Choroid plexus epithelial cell (primary cell): ENCODE measurements at regions not wholly inside any gene's neighbourhood (a gene's known extent, or its start where the extent isn't known, plus 50 kb on each side); places are given as distances from the start of the nearest gene placed in this dataset.

ENCODE experiments used
- DNase-seq: peaks from one replicate; pipeline ENCODE4 v3.0.0-alpha.2; 2010; ENCODE audit warnings: low read depth
- H3K4me3 ChIP-seq: 2 replicates; pipeline ENCODE4 v1.5.1; 2011; ENCODE audit warnings: low read depth, mild to moderate bottlenecking, control low read depth, low read length, moderate library complexity
- CTCF ChIP-seq: conservative IDR thresholded peaks from 2 replicates; pipeline ENCODE4 v1.5.1; 2011; ENCODE audit warnings: low read depth, mild to moderate bottlenecking, control low read depth, inconsistent platforms, low read length, moderate library complexity

GRCh38 chr11:134514354-134514951 lies 102.4 kb upstream of the B3GAT1 start:
- no peak overlapping the region for H3K4me3 ChIP-seq
- DNase-seq: no peak
- TF ChIP-seq CTCF: no peak

- no peak overlapping the region for H3K4me3 ChIP-seq
- no peak for TF ChIP-seq CTCF
- DNase-seq: no peak
Observed at GRCh38 chr11:134513585-134514120, 101.6 kb upstream of the B3GAT1 start.

GRCh38 chr11:134512571-134513538 lies 100.8 kb upstream of the B3GAT1 start:
- DNase-seq: no peak
- H3K4me3 ChIP-seq: no peak overlapping the region
- no peak for TF ChIP-seq CTCF

GRCh38 chr11:134512061-134512460 lies 100.0 kb upstream of the B3GAT1 start:
- no peak for DNase-seq
- H3K4me3 ChIP-seq: no peak overlapping the region
- no peak for TF ChIP-seq CTCF

- H3K4me3 ChIP-seq: no peak overlapping the region
- no peak for TF ChIP-seq CTCF
- DNase-seq: no peak
Observed at GRCh38 chr11:134511255-134511654, 99.2 kb upstream of the B3GAT1 start.

- TF ChIP-seq CTCF: no peak
- H3K4me3 ChIP-seq: no peak overlapping the region
- DNase-seq: no peak
Observed at GRCh38 chr11:134510233-134511040, 98.4 kb upstream of the B3GAT1 start.
